ENCODE measurements at regions not wholly inside any gene's neighbourhood (a gene's known extent, or its start where the extent isn't known, plus 50 kb on each side); places are given as distances from the start of the nearest gene placed in this dataset.
A peak's percentile ranks its signal among the peaks of the same experiment; 100 is the strongest.

DNA sequence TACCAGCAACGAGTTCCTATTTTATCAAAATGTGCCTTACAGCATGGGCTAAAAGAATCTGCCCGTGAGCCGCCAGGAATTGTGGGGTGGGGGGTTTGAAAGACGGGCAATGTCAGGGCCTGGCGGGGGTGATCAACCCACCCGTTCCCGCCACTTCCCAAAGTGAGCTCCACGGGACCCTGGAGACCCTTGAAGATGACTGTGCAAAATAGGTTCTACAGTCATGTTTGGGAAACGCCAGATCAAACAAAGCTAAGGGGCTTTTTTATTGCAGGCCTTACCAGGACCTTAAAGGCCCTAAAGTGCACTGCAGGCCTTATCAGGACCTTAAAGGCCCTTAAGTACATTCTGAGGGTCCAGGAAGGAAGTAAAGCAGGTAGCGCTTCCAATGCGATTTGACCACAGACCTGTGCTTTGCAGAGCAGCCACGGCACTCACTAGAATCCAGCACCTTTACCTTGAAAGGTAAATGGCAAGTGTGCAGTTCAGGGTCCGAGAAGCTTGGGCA is 404.1 kb downstream of the SHANK2 start:
- no peak for DNase-seq

DNA sequence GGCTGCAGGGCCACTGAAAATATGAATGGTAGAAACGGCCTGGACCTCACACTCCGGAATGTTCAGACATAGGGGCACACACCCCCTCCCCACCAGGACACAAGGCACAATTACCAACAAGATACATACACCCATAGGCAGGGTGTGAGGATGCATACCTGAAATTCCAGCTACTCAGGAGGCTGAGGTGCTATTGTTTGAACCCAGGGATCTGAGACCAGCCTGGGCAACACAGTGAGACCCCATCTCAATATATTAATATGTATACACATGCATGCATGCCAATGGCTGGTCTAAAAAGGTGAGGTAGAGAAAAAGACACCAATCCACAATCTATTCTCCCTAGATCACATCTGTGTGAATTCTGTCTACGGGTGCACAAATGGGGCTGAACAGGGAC is 403.3 kb downstream of the SHANK2 start:
- no peak for DNase-seq

- no peak for DNase-seq
Measured at GRCh38 chr11:70851308-70851707, 401.1 kb downstream of the SHANK2 start.

GRCh38 chr11:70851907-70852306 is 400.5 kb downstream of the SHANK2 start:
- no peak for DNase-seq

GRCh38 chr11:70853068-70853769 is 399.2 kb downstream of the SHANK2 start:
- DNase-seq = no peak

GRCh38 chr11:70853770-70854108 is 398.6 kb downstream of the SHANK2 start:
- no peak for DNase-seq

DNA sequence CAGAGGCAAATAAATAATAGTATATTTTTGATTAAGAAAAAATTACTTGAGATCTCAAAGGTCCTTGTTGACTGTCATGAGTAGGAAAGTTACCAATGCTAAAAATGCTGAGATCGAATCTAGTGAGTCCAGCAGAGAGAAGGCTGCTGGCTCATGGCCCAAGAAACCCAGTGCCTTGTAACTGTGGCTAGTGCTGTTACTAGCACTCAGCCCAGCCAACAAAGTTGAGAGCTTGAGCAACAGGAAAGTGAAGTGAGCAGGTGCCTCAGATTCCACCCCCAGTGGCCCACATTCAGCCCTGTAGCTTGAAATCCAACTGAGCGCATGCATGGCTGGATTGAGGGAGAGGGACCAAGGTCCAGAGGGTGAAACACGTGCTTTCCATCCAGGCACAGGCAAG is 398.2 kb downstream of the SHANK2 start:
- no peak for DNase-seq

- DNase-seq = peak; percentile 63
Measured at GRCh38 chr11:70854901-70855556, 397.3 kb downstream of the SHANK2 start.

DNA sequence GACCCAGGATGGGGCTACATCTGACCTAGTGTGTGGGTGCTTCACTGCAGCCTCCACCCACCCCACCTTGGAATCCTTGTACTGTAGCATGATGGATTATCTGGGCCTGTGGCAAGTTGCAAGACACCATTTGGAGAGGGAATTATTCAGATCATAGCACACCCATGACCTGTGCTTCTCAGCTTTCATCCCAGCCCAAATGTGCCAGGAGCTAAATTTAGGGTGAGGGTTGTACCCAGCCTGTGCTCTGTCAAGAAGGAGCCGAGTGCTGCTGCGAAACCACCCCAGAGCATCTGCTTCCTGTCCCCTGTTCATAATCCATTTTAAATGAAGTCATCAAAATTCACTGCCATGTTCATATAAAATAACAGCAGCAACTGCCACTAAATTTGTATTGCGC is 394.5 kb downstream of the SHANK2 start:
- no peak for DNase-seq

DNA sequence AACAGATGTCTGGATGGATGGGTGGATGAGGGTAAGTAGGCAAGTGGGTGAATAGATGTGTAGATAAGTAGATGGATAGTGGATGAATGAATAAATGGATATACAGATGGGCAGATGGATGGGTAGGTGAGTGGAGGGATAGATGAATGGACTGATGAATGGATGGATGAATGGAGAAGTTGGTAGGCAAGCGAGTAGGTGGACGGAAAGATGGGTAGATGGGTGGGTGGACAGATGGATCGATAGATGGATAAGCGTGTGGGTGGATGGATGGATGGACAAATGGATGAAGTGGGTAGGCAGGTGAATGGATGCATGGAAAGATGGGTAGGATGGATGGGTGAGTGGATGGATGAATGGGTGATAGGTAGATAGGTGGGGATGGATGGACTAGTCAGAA is 393.2 kb downstream of the SHANK2 start:
- DNase-seq = no peak

- DNase-seq = no peak
Measured at GRCh38 chr11:70860888-70861287, 391.5 kb downstream of the SHANK2 start.

DNA sequence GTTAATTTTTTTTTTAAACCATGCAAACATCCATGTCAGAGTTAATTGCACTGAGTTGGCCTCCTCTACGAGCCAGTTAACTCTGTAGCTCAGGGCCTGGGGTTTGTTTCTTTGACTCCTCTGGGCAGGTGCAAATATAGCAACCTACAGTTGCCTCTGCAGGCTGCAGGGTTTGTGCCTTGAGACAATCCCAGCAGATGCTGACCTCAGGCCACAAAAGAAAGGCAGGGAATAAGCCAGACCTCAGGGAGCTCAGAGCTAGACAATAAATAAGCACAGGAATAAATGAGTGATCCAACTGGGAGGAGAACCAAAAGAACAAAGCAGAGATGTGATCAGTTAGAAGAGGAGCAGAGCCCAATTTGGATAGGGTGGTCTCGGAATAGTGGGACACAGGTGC is 390.8 kb downstream of the SHANK2 start:
- DNase-seq = no peak

DNA sequence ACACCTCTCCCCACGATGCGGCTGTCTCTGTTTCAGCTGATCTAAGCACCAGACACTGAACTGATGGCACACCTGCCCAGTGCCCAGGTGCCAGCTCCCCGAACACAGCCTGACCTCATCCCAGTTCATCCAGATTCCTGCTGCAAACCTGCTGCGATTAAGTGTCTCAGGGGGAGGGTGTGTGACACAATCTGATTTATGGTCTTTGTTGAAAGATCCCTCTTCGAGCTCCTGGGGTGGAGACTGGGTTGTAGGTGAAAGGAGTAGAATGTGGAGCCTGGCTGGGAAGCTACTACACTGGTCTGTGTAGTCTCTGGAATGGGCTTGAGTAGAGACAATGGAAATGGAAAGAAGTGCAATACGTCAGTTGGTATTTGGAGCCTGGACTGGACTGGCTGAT is 390.3 kb downstream of the SHANK2 start:
- no peak for DNase-seq

GRCh38 chr11:70863186-70863585 is 389.2 kb downstream of the SHANK2 start:
- DNase-seq = no peak

DNA sequence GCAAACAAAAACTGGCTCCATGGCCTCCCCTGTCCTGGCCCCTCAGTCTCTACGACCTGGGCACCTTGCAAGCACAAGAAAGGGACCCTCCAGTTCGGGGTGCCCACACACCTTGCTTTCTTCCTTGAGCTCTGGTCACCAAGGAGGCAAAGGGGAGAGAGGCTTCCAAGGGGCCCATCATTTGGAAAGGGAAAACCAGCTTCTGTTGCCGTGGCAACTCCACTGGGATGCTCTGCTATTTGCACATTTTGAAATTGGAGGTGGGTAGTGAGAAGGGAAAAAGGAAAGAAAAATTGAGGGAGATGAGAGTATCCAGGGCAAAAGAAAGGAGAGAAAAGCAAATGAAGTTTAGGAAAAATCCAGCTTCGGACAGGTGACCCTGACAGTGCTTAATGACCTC is 388.4 kb downstream of the SHANK2 start:
- DNase-seq = no peak

- no peak for DNase-seq
Measured at GRCh38 chr11:70865356-70865755, 387.0 kb downstream of the SHANK2 start.

GRCh38 chr11:70866834-70867233 is 385.5 kb downstream of the SHANK2 start:
- DNase-seq = no peak

DNA sequence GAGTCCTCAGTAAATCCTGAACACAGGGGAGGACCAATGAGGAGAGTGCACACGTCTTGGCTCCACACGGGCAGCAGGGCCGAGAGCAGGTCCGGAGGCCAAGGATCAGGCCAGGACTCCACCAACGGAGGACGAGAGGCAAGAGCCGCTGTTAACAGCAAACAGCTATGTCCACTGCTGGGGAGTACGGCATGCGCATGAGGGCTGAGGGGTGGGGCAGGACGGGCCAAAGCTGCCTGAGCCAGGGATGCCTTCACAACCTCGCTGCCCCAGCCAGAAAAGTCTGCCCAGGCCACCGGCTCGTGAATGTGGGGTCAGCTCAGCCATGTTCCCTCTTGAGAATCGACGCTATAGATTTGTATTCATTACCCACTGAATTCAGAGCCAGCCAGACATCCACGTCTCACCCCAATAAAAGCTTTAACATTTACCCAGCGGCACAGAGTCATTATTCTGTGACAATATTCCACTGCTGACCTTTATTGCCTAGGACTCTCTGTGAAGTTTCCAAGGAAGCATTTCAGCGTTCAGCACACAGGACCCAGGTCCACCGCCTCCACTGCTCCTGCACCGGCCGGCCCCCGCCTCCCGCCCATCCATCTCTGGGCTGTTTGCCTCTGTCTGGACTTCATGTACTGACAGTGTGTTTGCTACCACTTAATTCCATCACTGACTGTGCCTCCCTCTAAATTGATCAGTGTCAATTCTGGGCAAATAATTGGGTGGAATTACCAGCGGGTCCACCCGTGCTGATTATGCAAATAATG is 384.9 kb downstream of the SHANK2 start:
- no peak for DNase-seq

- no peak for DNase-seq
Measured at GRCh38 chr11:70868341-70868885, 384.0 kb downstream of the SHANK2 start.

- DNase-seq = no peak
Measured at GRCh38 chr11:70869054-70869453, 383.3 kb downstream of the SHANK2 start.

DNA sequence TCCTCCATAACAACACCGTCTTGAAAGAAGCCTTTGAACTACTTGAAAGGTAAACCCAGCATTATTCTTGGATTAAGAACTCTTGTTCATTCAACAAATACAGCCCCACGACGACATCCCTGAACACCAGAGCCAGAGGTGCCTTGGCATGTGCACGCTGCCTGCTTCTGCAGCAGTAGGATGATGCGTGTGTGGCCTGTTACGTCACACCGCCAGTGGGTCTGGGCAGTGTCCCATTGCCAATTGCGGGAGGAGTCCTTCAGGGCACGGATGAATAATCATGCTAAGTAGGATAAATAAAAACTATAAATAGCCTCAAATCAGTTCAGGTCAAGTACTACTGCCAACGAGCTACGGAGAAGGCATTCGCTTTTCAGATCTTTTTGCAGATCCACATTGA is 380.5 kb downstream of the SHANK2 start:
- DNase-seq = no peak

DNA sequence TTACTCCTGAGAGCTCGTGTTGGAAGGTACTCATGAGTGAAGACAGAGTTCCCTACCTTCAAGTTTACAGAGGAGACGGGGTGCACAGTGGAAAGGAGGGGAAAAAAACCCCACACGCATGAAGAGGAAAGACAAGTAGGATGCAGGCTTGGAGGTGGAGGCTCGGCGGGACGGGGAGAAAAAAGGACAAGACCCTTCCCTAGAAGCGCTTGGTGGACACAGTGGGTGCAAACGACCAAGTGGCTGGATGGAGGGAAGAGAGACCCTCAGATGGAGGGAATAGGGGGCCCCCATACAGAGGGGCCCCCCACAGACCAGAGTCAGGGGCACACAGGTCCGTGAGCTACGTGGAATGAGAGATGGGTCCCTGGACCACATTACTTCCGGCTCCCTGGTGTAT is 380.1 kb downstream of the SHANK2 start:
- DNase-seq = no peak

Measured in left kidney (tissue), 1 donor.